Heart right ventricle (tissue), 16 donors: ENCODE measurements at regions not wholly inside any gene's neighbourhood (a gene's known extent, or its start where the extent isn't known, plus 50 kb on each side); places are given as distances from the start of the nearest gene placed in this dataset.

Experiments
- ATAC-seq, 8 donors: fragments of 200-7000 bp; cut with Tn5 transposase; one replicate each; pipeline ENCODE4 v1.9.1; 2020; ENCODE audit warnings: mild to moderate bottlenecking in 8 of 8, moderate library complexity in 8 of 8, moderate number of reproducible peaks in 1 of 8
- DNase-seq, 2 donors: peaks; one replicate each; pipeline ENCODE4 v3.0.0-alpha.2; 2020
- H3K27ac ChIP-seq, 10 donors: fragments of 200-600 bp; sonication (generic) in 2 of 10; one replicate each; pipeline versions ENCODE4 v1.5.0 to v1.8.0; 2020 to 2022; ENCODE audit warnings: mild to moderate bottlenecking in 3 of 10
- H3K27me3 ChIP-seq, 7 donors: fragments of 200-600 bp; one replicate each; pipeline ENCODE4 v1.8.0; 2021 to 2022; ENCODE audit warnings: mild to moderate bottlenecking in 2 of 7
- H3K36me3 ChIP-seq, 9 donors: fragments of 200-600 bp; sonication (generic) in 1 of 9; one replicate each; pipeline versions ENCODE4 v1.5.0 to v1.8.0; 2020 to 2022; ENCODE audit warnings: mild to moderate bottlenecking in 2 of 9
- H3K4me1 ChIP-seq, 9 donors: fragments of 200-600 bp; sonication (generic) in 1 of 9; one replicate each; pipeline versions ENCODE4 v1.5.0 to v1.8.0; 2020 to 2022; ENCODE audit warnings: mild to moderate bottlenecking in 4 of 9
- H3K4me3 ChIP-seq, 10 donors: fragments of 200-600 bp; sonication (generic) in 2 of 10; one replicate each; pipeline versions ENCODE4 v1.5.0 to v1.8.0; 2020 to 2022; ENCODE audit warnings: mild to moderate bottlenecking in 7 of 10, moderate library complexity in 2 of 10
- H3K9me3 ChIP-seq, 11 donors: fragments of 200-600 bp in 10 of 11; sonication (generic) in 2 of 11; one replicate each; pipeline versions ENCODE4 v1.5.0 to v1.8.0; 2013 to 2022; ENCODE audit warnings: mild to moderate bottlenecking in 2 of 11, control low read depth in 1 of 11, moderate library complexity in 1 of 11
- CTCF ChIP-seq, 9 donors: fragments of 200-600 bp; sonication (generic) in 2 of 9; IDR thresholded peaks; one replicate each; pipeline versions ENCODE4 v1.5.0 to v1.8.0; 2021 to 2022; ENCODE audit warnings: antibody characterized with exemption in 9 of 9, mild to moderate bottlenecking in 5 of 9, moderate library complexity in 1 of 9
- WGBS, 2 donors: extraction: QIAGEN DNeasy Blood & Tissue Kit; methylation state at CpG; one replicate each; pipeline ENCODE4 v1.1.7; 2013; ENCODE audit warnings: inconsistent platforms in 1 of 2; 5-methylcytosine and 5-hydroxymethylcytosine counted together
- intact Hi-C, 10 donors: fragments of 100-400 bp; cut with DNase I; formaldehyde crosslinking; loops; one replicate each; pipeline versions ENCODE4 v1.11.1 to v1.14.2; 2022
- donor health status: Arrhythmogenic right ventricular cardiomyopathy.
- donor health status: ischemic (EF 13 %, LVEDD 7.1; RV severe dilation, severe dysfunction).
- donor health status: healthy with polysubstance abuse.
- donor health status: DM: no; HTN: yes; CAD: no.
- donor health status: DM: no; HTN: no; CAD: no.
- donor health status: ischemic (EF 25% LVEDD 6.9; RV normal size, moderate dysfunction).
- donor health status: ischemic (EF 25% LVEDD 5.7; RV mildly dilated, moderate dysfunction).
- donor health status: healthy.
- donor health status: DM: yes; HTN: yes; CAD: no.
- donor health status: Ischemic cardiomyopathy.
- donor health status: ischemic (EF 35%, LVEDD 5.7; RV mildly dilated, moderate dysfunction).
- donor health status: nonischemic (EF 11% LVEDD 7.7; RV severe dilation, severe dysfunction).
- donor health status: DM: yes; HTN: yes; CAD: no.
- donor health status: PGD.
- donor health status: ischemic (EF 29% LVEDD 5.4; RV normal size, mild dysfunction).
- donor health status: nonischemic (EF 23%, LVEDD 6.1; RV moderate dilation, normal function).

GRCh38 chr4:135192751-135193535, 991.4 kb upstream of the PABPC4L start:
- H3K9me3 ChIP-seq, result no peaks in the 10 kb centered on the region
- WGBS, 2 donors, result 53 to 54% methylated on average over 2 of the region's 2 CpGs
- TF ChIP-seq CTCF (IDR thresholded peaks at IDR 0.05), result no peak
- intact Hi-C loops, result no loop called here
- H3K4me3 ChIP-seq, result no peak overlapping the region
- no peaks in the 10 kb centered on the region for H3K27me3 ChIP-seq
- DNase-seq, result no peak
- H3K27ac ChIP-seq, result no peak overlapping the region
- no peaks in the 10 kb centered on the region for H3K4me1 ChIP-seq
- no peaks in the 10 kb centered on the region for H3K36me3 ChIP-seq
- no peak for ATAC-seq

GRCh38 chr4:135191596-135191995, 990.0 kb upstream of the PABPC4L start:
- H3K27ac ChIP-seq, result no peak overlapping the region
- no peaks in the 10 kb centered on the region for H3K4me1 ChIP-seq
- no peak for DNase-seq
- no peak for TF ChIP-seq CTCF (IDR thresholded peaks at IDR 0.05)
- H3K9me3 ChIP-seq, result no peaks in the 10 kb centered on the region
- H3K27me3 ChIP-seq, result no peaks in the 10 kb centered on the region
- ATAC-seq, result no peak
- no peaks in the 10 kb centered on the region for H3K36me3 ChIP-seq
- no peak overlapping the region for H3K4me3 ChIP-seq
- WGBS, 2 donors, result 44 to 52% methylated on average over 1 of the region's 1 CpG
- intact Hi-C loops, result no loop called here

- H3K27ac ChIP-seq, result no peak overlapping the region
- no peaks in the 10 kb centered on the region for H3K36me3 ChIP-seq
- peaks cover 0 to 17% (median 0%) of the 10 kb centered on the region in 11 donors for H3K9me3 ChIP-seq
- no peaks in the 10 kb centered on the region for H3K27me3 ChIP-seq
- H3K4me3 ChIP-seq, result no peak overlapping the region
- 37 to 42% methylated on average over 3 of the region's 3 CpGs for WGBS, 2 donors
- H3K4me1 ChIP-seq, result no peaks in the 10 kb centered on the region
- intact Hi-C loops, result no loop called here
- no peak for TF ChIP-seq CTCF (IDR thresholded peaks at IDR 0.05)
- DNase-seq, result no peak
- no peak for ATAC-seq
Observed at GRCh38 chr4:135186002-135186401, 984.4 kb upstream of the PABPC4L start.

- WGBS, 2 donors, result 64 to 68% methylated on average over 4 of the region's 4 CpGs
- Histone ChIP-seq H3K4me1 (no peaks in the 10 kb centered on the region), H3K4me3 (no peak overlapping the region), H3K36me3 (no peaks in the 10 kb centered on the region), H3K9me3 (peaks cover 0 to 17% (median 0%) of the 10 kb centered on the region in 11 donors), H3K27ac (no peak overlapping the region), H3K27me3 (no peaks in the 10 kb centered on the region)
- DNase-seq, result no peak
- TF ChIP-seq CTCF (IDR thresholded peaks at IDR 0.05), result no peak
- intact Hi-C loops, result no loop called here
- no peak for ATAC-seq
Observed at GRCh38 chr4:135185256-135185655, 983.7 kb upstream of the PABPC4L start.
